DND-41 (cell line): ENCODE measurements at regions not wholly inside any gene's neighbourhood (a gene's known extent, or its start where the extent isn't known, plus 50 kb on each side); places are given as distances from the start of the nearest gene placed in this dataset.
"Not testable (repeated sequence)": the region's sequence is repeated elsewhere in the genome, so short reads cannot be mapped to it uniquely, and the experiment has no call there.

ENCODE experiments used
- ATAC-seq: fragments of 200-7000 bp; cut with Tn5 transposase; 3 replicates; pipeline ENCODE4 v1.9.1; 2021; ENCODE audit warnings: low read depth; ENCODE audit not compliant: insufficient read depth
- DNase-seq: peaks from one replicate; pipeline ENCODE4 v3.0.0-alpha.2; 2020
- H2AFZ ChIP-seq: 2 replicates; pipeline ENCODE4 v1.6.0; 2012; ENCODE audit warnings: low read depth, low read length
- H3K27ac ChIP-seq: 2 replicates; pipeline ENCODE4 v1.5.1; 2012; ENCODE audit warnings: low read length, inconsistent platforms
- H3K27me3 ChIP-seq: fragments of 200-600 bp; sonication (generic); 2 replicates; pipeline ENCODE4 v1.6.0; 2012; ENCODE audit warnings: low read length, mild to moderate bottlenecking, inconsistent platforms; ENCODE audit not compliant: insufficient read depth, poor library complexity
- H3K36me3 ChIP-seq: 2 replicates; pipeline ENCODE4 v1.5.1; 2012; ENCODE audit warnings: low read length, inconsistent platforms; ENCODE audit not compliant: insufficient read depth
- H3K4me1 ChIP-seq: 2 replicates; pipeline ENCODE4 v1.5.1; 2012; ENCODE audit warnings: mild to moderate bottlenecking, low read length; ENCODE audit not compliant: insufficient read depth
- H3K4me2 ChIP-seq: 2 replicates; pipeline ENCODE4 v1.6.0; 2012; ENCODE audit warnings: mild to moderate bottlenecking, moderate library complexity, low read length, inconsistent platforms; ENCODE audit not compliant: insufficient read depth
- H3K4me3 ChIP-seq, 2 experiments: fragments of 200-600 bp in 1 of 2; shearing (Covaris generic) in 1 of 2; 2 replicates each; pipeline ENCODE4 v1.5.1; 2012 to 2016; ENCODE audit warnings: inconsistent platforms in 2 of 2, low read length in 2 of 2, mild to moderate bottlenecking in 2 of 2, low read depth in 1 of 2, moderate library complexity in 1 of 2
- H3K79me2 ChIP-seq: 2 replicates; pipeline ENCODE4 v1.6.0; 2012; ENCODE audit warnings: low read length, inconsistent platforms; ENCODE audit not compliant: insufficient read depth
- H3K9ac ChIP-seq: 2 replicates; pipeline ENCODE4 v1.6.0; 2012; ENCODE audit warnings: low read depth, mild to moderate bottlenecking, inconsistent platforms, low read length, moderate library complexity
- H3K9me3 ChIP-seq: 2 replicates; pipeline ENCODE4 v1.5.1; 2012; ENCODE audit warnings: low read length, moderate library complexity, mild to moderate bottlenecking, inconsistent platforms; ENCODE audit not compliant: insufficient read depth, severe bottlenecking
- H4K20me1 ChIP-seq: 2 replicates; pipeline ENCODE4 v1.6.0; 2012; ENCODE audit warnings: low read length; ENCODE audit not compliant: insufficient read depth
- CTCF ChIP-seq: IDR thresholded peaks from 2 replicates; pipeline ENCODE4 v1.5.1; 2012; ENCODE audit warnings: borderline replicate concordance, low read length, moderate library complexity, mild to moderate bottlenecking; ENCODE audit not compliant: poor library complexity, severe bottlenecking; ENCODE audit errors: extremely low read depth
- EZH2 ChIP-seq: IDR thresholded peaks from 3 replicates; pipeline ENCODE4 v1.6.1; 2012; ENCODE audit warnings: borderline replicate concordance, low read depth, mild to moderate bottlenecking, moderate library complexity, low read length, inconsistent platforms; ENCODE audit not compliant: severe bottlenecking

DNA sequence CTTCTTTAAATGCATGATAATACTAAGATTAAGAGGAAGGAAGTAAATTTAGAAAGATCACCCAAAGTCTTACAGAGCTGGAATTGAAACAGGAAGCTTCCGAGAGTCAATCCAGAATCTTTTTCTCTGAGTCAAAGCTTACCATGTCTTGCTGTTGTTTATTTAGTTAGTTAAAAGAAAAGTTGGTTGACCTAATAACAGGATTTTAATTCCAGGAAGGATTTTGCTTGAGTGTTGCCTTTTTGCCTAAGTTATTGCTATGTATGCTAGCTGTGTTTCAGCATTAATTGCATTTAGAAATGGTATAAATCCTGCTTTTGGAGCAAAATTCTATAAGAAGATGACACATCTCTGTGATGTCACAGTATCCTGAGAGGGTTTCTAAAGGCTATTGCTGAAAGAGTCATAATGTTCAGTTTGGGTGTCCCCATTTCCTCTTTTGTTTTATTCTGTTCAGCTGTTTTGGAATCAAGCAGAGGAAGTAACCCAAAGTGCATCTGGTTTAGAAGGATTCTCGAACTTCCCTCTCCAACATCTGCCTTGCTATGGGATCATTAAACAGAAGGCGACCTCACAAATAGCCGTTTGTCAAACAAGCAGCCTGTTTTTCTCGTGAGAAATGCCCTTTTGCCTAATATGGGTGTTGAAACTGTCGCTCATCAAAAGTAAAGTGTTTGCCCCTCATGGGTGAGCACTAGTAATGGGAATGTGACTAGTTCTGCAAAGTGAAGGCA is 271.5 kb upstream of the MMADHC start:
- no peak overlapping the region for H2AFZ ChIP-seq
- H3K4me1 ChIP-seq = peaks cover 14% of the 10 kb centered on the region; the same call in 1 of the 2 replicates
- H4K20me1 ChIP-seq = no peaks in the 10 kb centered on the region
- H3K36me3 ChIP-seq = no peaks in the 10 kb centered on the region
- DNase-seq (no peak), ATAC-seq (no peak)
- no peaks in the 10 kb centered on the region for H3K27me3 ChIP-seq
- H3K27ac ChIP-seq = no peak overlapping the region
- no peak overlapping the region for H3K4me2 ChIP-seq
- H3K4me3 ChIP-seq = no peak overlapping the region
- H3K79me2 ChIP-seq = no peaks in the 10 kb centered on the region
- H3K9ac ChIP-seq = no peak overlapping the region
- TF ChIP-seq EZH2 (no peak), CTCF (no peak)
- no peaks in the 10 kb centered on the region for H3K9me3 ChIP-seq

DNA sequence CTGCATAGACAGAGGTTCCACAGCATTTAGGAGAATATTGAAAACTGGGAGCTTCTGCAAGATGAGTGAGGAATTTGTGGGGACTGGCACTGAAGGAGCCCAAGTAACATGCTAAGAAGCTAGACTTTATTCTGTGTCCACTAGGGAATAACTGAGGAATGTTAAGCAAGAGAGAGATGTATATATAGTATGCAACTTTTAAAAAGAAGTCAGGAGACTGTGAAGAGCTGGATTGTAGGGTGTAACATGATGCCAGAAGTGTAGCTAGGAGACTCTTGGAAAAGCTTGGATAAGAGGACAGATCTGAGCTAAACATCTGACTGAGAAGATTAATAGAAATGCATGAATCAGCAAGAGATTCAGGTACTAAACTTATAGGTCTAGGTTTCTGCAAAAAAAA is 270.6 kb upstream of the MMADHC start:
- Histone ChIP-seq H3K4me1 (peaks cover 14% of the 10 kb centered on the region; the same call in 1 of the 2 replicates), H3K4me3 (no peak overlapping the region), H4K20me1 (no peaks in the 10 kb centered on the region), H3K79me2 (no peaks in the 10 kb centered on the region), H3K4me2 (no peak overlapping the region), H3K27me3 (no peaks in the 10 kb centered on the region), H3K9ac (no peak overlapping the region), H3K36me3 (no peaks in the 10 kb centered on the region), H2AFZ (no peak overlapping the region), H3K27ac (no peak overlapping the region), H3K9me3 (no peaks in the 10 kb centered on the region)
- no peak for TF ChIP-seq EZH2
- no peak for TF ChIP-seq CTCF
- ATAC-seq = no peak
- DNase-seq = no peak

DNA sequence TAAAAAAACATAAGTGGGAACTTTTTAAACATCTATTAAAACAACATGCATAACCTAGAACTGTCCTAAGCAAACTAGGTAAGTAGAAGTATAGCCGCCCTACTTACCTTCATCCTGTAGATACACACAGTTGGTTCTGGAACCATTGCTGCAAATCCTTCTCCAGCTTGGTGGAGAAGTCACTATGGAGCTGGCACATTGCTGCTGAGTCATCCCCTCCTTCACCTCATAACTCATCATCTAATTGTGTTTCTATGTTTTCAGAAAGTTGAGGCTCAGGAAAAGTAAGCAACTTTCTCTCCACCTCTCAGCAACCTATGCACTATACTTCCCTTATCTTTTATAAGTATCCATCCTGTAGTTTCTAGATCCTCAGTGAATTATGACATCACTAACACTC is 269.8 kb upstream of the MMADHC start:
- ATAC-seq = no peak

GRCh38 chr2:149855859-149856258 is 268.3 kb upstream of the MMADHC start:
- not testable (repeated sequence) for H4K20me1 ChIP-seq, H3K9ac ChIP-seq, H3K79me2 ChIP-seq, H3K36me3 ChIP-seq, H3K4me2 ChIP-seq, H3K27ac ChIP-seq, H3K4me3 ChIP-seq, ATAC-seq, H3K27me3 ChIP-seq, H2AFZ ChIP-seq, H3K9me3 ChIP-seq, H3K4me1 ChIP-seq, DNase-seq

More for the DNA sequence above, 269.8 kb upstream of the MMADHC start:
- H3K36me3 ChIP-seq = no peaks in the 10 kb centered on the region
- H2AFZ ChIP-seq = no peak overlapping the region
- DNase-seq = no peak
- H3K4me1 ChIP-seq = peaks cover 14% of the 10 kb centered on the region; the same call in 1 of the 2 replicates
- no peaks in the 10 kb centered on the region for H3K9me3 ChIP-seq
- no peak overlapping the region for H3K9ac ChIP-seq
- no peaks in the 10 kb centered on the region for H4K20me1 ChIP-seq
- no peak overlapping the region for H3K4me2 ChIP-seq
- H3K79me2 ChIP-seq = no peaks in the 10 kb centered on the region
- no peak overlapping the region for H3K27ac ChIP-seq
- no peak for TF ChIP-seq CTCF
- TF ChIP-seq EZH2 = no peak
- H3K27me3 ChIP-seq = no peaks in the 10 kb centered on the region
- no peak overlapping the region for H3K4me3 ChIP-seq
